ENCODE measurements at regions not wholly inside any gene's neighbourhood (a gene's known extent, or its start where the extent isn't known, plus 50 kb on each side); places are given as distances from the start of the nearest gene placed in this dataset.

DNA sequence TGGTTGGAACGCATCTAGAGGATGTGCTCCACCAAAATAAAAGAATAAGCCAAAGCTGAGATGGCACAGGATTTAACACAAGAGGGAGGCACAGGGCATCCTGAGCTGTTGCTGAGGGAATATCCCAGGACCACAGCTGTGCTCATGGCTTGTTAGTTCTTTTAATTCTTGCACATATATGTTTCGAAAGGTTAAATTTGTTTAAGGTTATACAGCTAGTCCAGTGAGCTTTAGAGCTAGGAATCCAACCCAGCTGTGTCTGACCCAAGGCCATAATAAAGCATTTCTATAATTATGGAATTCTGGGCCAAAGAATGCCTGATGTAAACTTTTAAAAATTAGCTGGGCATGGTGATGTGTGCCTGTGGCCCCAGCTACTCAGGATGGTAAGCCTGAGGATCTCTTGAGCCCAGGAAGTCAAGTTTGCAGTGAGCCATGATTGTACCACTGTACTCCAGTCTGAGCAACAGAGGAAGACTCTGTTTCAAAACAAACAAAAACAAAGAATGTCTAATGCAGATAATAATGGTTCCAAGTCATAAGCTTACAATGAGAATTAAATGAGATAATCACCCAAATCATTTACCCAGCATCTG is 66.4 kb upstream of the CCBE1 start:
- Histone ChIP-seq H3K4me2 (replicated peaks; ENCODE audit: low read depth, low read length, poor library complexity, severe bottlenecking) (no peak overlapping the region), H3K4me3 (ENCODE audit: control extremely low read depth in 1 of 5, extremely low read depth in 1 of 5, insufficient read depth in 1 of 5, low read depth in 2 of 5, low read length in 4 of 5) (no peak overlapping the region), H3K9me3 (ENCODE audit: control extremely low read depth in 1 of 3, control insufficient read depth in 2 of 3, insufficient read depth in 1 of 3, low read length in 2 of 3) (peaks cover 0 to 7% (median 0%) of the 10 kb centered on the region in 3 donors), H3K4me1 (ENCODE audit: control insufficient read depth in 2 of 2, insufficient read depth in 2 of 2, low read length in 2 of 2) (no peaks in the 10 kb centered on the region), H4K20me1 (ENCODE audit: control insufficient read depth, insufficient read depth, low read length, poor library complexity, severe bottlenecking) (no peaks in the 10 kb centered on the region), H2AFZ (ENCODE audit: insufficient read depth, low read depth, low read length, poor library complexity, severe bottlenecking) (no peak overlapping the region), H3K27ac (ENCODE audit: low read length in 2 of 2) (no peak overlapping the region), H3K36me3 (replicated peaks in 1 of 2; ENCODE audit: control extremely low read depth in 1 of 2, control insufficient read depth in 1 of 2, extremely low read depth in 1 of 2, insufficient read depth in 2 of 2, low read length in 1 of 2) (no peaks in the 10 kb centered on the region), H3K79me2 (ENCODE audit: control insufficient read depth, insufficient read depth, low read length) (no peaks in the 10 kb centered on the region), H3K27me3 (replicated peaks in 1 of 4; ENCODE audit: control extremely low read depth in 1 of 4, control insufficient read depth in 3 of 4, insufficient read depth in 4 of 4, low read length in 3 of 4) (no peaks in the 10 kb centered on the region), H3K9ac (ENCODE audit: low read length) (no peak overlapping the region)
- Mint-ChIP-seq H3K27ac (no peak overlapping the region), H3K4me3 (no peak overlapping the region), H3K27me3 (peaks cover 12% of the 10 kb centered on the region), H3K9me3 (ENCODE audit: insufficient read depth) (peaks cover 4% of the 10 kb centered on the region), H3K4me1 (no peaks in the 10 kb centered on the region)
- POLR2A ChIA-PET = no interaction called here
- DNase-seq = no peak
- CTCF ChIA-PET = no interaction called here
- no peak for TF ChIP-seq EZH2 (IDR thresholded peaks at IDR 0.05; ENCODE audit: borderline replicate concordance, insufficient read depth, low read depth, low read length, poor library complexity, severe bottlenecking)
- TF ChIP-seq, protein P1, sequence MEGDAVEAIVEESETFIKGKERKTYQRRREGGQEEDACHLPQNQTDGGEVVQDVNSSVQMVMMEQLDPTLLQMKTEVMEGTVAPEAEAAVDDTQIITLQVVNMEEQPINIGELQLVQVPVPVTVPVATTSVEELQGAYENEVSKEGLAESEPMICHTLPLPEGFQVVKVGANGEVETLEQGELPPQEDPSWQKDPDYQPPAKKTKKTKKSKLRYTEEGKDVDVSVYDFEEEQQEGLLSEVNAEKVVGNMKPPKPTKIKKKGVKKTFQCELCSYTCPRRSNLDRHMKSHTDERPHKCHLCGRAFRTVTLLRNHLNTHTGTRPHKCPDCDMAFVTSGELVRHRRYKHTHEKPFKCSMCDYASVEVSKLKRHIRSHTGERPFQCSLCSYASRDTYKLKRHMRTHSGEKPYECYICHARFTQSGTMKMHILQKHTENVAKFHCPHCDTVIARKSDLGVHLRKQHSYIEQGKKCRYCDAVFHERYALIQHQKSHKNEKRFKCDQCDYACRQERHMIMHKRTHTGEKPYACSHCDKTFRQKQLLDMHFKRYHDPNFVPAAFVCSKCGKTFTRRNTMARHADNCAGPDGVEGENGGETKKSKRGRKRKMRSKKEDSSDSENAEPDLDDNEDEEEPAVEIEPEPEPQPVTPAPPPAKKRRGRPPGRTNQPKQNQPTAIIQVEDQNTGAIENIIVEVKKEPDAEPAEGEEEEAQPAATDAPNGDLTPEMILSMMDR (IDR thresholded peaks at IDR 0.05) = no peak
- ATAC-seq (ENCODE audit: low read depth) = no peak
- 100% methylated on average over 1 of the region's 2 CpGs for WGBS (ENCODE audit: insufficient coverage)
- intact Hi-C loops (cut with micrococcal nuclease) = no loop called here

DNA sequence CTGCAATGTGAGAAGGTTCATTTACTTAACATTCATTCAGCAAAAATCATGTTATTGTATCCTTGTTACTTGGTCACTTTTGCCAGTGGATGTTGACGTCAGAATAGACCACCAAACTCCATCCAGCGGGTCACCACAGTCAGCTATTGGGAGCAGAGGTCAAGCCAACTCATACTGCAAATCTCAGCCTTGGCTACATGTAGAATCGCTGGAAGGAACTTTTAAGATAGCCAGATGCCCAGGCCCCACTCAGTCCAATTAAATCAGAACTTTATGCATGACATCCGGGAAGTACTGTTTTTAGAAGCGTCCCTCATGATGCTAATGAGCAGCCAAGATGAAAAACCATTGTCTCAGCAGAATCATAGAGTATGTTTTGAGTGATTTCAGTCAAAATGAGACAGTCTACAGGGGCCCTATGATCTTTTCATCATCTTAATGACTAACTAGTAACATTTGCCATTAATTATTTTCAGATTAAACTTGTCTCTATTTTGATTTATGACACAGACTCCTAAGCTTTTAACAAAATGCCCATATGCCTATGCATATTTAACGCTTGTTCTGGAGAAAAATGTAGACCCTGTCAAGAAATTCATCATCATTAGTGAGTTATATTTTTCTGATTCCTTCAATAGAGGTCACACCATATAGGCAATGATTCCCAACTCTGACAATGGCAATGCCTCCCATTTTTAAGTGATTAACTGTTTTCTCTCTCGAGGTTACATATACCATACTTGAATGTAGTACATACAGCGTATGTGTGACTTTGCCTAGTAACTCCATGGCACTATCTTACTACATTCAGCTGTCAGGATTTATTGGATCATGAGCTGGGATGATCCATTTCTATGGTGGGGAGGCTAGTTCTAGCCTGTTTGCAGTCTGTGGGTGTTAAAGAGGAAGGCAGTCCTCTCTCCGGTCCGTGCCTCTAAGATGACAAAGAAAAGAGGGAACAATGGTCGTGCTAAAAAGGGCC is 63.7 kb upstream of the CCBE1 start:
- WGBS (ENCODE audit: insufficient coverage) = 85% methylated on average over 6 of the region's 11 CpGs
- intact Hi-C loops (cut with micrococcal nuclease) = no loop called here
- H3K27ac Mint-ChIP-seq = no peak overlapping the region
- CTCF ChIA-PET = no interaction called here
- Histone ChIP-seq H3K27me3 (replicated peaks in 1 of 4; ENCODE audit: control extremely low read depth in 1 of 4, control insufficient read depth in 3 of 4, insufficient read depth in 4 of 4, low read length in 3 of 4) (no peaks in the 10 kb centered on the region), H3K27ac (ENCODE audit: low read length in 2 of 2) (no peak overlapping the region), H3K9ac (ENCODE audit: low read length) (no peak overlapping the region), H4K20me1 (ENCODE audit: control insufficient read depth, insufficient read depth, low read length, poor library complexity, severe bottlenecking) (no peaks in the 10 kb centered on the region), H3K9me3 (ENCODE audit: control extremely low read depth in 1 of 3, control insufficient read depth in 2 of 3, insufficient read depth in 1 of 3, low read length in 2 of 3) (no peaks in the 10 kb centered on the region), H3K4me2 (replicated peaks; ENCODE audit: low read depth, low read length, poor library complexity, severe bottlenecking) (no peak overlapping the region), H2AFZ (ENCODE audit: insufficient read depth, low read depth, low read length, poor library complexity, severe bottlenecking) (no peak overlapping the region), H3K36me3 (replicated peaks in 1 of 2; ENCODE audit: control extremely low read depth in 1 of 2, control insufficient read depth in 1 of 2, extremely low read depth in 1 of 2, insufficient read depth in 2 of 2, low read length in 1 of 2) (no peaks in the 10 kb centered on the region), H3K4me1 (ENCODE audit: control insufficient read depth in 2 of 2, insufficient read depth in 2 of 2, low read length in 2 of 2) (no peaks in the 10 kb centered on the region), H3K4me3 (ENCODE audit: control extremely low read depth in 1 of 5, extremely low read depth in 1 of 5, insufficient read depth in 1 of 5, low read depth in 2 of 5, low read length in 4 of 5) (no peak overlapping the region), H3K79me2 (ENCODE audit: control insufficient read depth, insufficient read depth, low read length) (no peaks in the 10 kb centered on the region)
- peaks cover 8% of the 10 kb centered on the region for H3K27me3 Mint-ChIP-seq
- ATAC-seq (ENCODE audit: low read depth) (no peak), DNase-seq (no peak)
- no peaks in the 10 kb centered on the region for H3K9me3 Mint-ChIP-seq (ENCODE audit: insufficient read depth)
- H3K4me3 Mint-ChIP-seq = no peak overlapping the region
- no peaks in the 10 kb centered on the region for H3K4me1 Mint-ChIP-seq
- TF ChIP-seq, protein P1 (IDR thresholded peaks at IDR 0.05) = no peak
- TF ChIP-seq EZH2 (IDR thresholded peaks at IDR 0.05; ENCODE audit: borderline replicate concordance, insufficient read depth, low read depth, low read length, poor library complexity, severe bottlenecking) = no peak
- POLR2A ChIA-PET = no interaction called here
